ENCODE measurements at regions not wholly inside any gene's neighbourhood (a gene's known extent, or its start where the extent isn't known, plus 50 kb on each side); places are given as distances from the start of the nearest gene placed in this dataset.

DNA sequence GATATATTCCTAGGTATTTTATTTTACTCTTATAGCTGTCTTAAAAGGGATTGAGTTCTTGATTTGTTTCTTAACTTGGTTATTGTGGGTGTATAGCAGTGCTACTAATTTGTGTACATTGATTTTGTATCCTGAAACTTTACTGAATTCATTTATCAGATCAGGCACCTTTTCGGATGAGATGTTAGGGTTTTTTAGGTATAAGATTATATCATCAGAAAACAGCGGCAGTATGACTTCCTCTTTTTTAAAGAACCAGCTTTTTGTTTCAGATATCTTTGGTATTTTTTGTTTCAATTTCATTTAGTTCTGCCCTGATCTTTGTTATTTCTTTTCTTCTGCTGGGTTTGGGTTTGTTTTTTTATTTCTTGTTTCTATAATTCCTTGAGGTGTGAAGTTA is 382.4 kb upstream of the ADGRB3 start (continued):
- TF ChIP-seq ZBTB40 (IDR thresholded peaks at IDR 0.05) (peak; percentile 57; the same call in 1 of the 2 replicates), ZBTB40 (CRISPR knock-in tag; IDR thresholded peaks at IDR 0.05) (no peak)

GRCh38 chr6:68247782-68248181 is 387.3 kb upstream of the ADGRB3 start:
- Histone ChIP-seq H3K4me3 (no peak overlapping the region), H3K27me3 (ENCODE audit: control insufficient read depth in 2 of 2, insufficient read depth in 2 of 2, low read length in 2 of 2) (no peaks in the 10 kb centered on the region), H3K4me1 (replicated peaks in 1 of 2; ENCODE audit: control insufficient read depth in 2 of 2, insufficient read depth in 2 of 2, low read length in 2 of 2) (no peaks in the 10 kb centered on the region), H2AFZ (ENCODE audit: low read depth, low read length) (no peak overlapping the region), H3K9me1 (ENCODE audit: control insufficient read depth, insufficient read depth, low read length) (no peaks in the 10 kb centered on the region), H3K27ac (ENCODE audit: extremely low read depth, low read depth, low read length) (no peak overlapping the region), H3K36me3 (ENCODE audit: control insufficient read depth, insufficient read depth, low read length) (no peaks in the 10 kb centered on the region), H3K79me2 (ENCODE audit: control insufficient read depth, insufficient read depth, low read length) (no peaks in the 10 kb centered on the region), H3K9me3 (replicated peaks; ENCODE audit: control insufficient read depth, insufficient read depth, low read depth, low read length) (no peaks in the 10 kb centered on the region), H3K4me2 (ENCODE audit: insufficient read depth, low read length) (no peak overlapping the region), H3K9ac (ENCODE audit: insufficient read depth in 1 of 2, low read depth in 2 of 2, low read length in 2 of 2) (no peak overlapping the region), H4K20me1 (replicated peaks; ENCODE audit: control insufficient read depth, insufficient read depth, low read length) (no peaks in the 10 kb centered on the region)
- no TSS peak for BruUV-seq (replicated peaks)
- no peak for FAIRE-seq
- CTCF ChIA-PET (ENCODE audit: low intra/inter-chr PET ratio): no interaction called here
- intact Hi-C loops (cut with micrococcal nuclease): no loop called here
- in situ Hi-C loops (cut with MboI): no loop called here
- WGBS (ENCODE audit: insufficient coverage, low coverage, missing lambda C conversion rate): 41% methylated on average over 4 of the region's 4 CpGs
- no peak for ATAC-seq
- no peak for DNase-seq (ENCODE audit: extremely low read depth in 1 of 4, low spot score in 3 of 4)
- POLR2A ChIA-PET: no interaction called here
- no peak for TF ChIP-seq TAL1 (IDR thresholded peaks at IDR 0.05)
- TF ChIP-seq ZNF830 (CRISPR knock-in tag; IDR thresholded peaks at IDR 0.05): no peak
- TF ChIP-seq, protein P1, sequence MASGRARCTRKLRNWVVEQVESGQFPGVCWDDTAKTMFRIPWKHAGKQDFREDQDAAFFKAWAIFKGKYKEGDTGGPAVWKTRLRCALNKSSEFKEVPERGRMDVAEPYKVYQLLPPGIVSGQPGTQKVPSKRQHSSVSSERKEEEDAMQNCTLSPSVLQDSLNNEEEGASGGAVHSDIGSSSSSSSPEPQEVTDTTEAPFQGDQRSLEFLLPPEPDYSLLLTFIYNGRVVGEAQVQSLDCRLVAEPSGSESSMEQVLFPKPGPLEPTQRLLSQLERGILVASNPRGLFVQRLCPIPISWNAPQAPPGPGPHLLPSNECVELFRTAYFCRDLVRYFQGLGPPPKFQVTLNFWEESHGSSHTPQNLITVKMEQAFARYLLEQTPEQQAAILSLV (tag; IDR thresholded peaks at IDR 0.05): no peak
- TF ChIP-seq TEAD4 (IDR thresholded peaks at IDR 0.05; ENCODE audit: low read length): no peak
- no peak for TF ChIP-seq TEAD4 (CRISPR knock-in tag; IDR thresholded peaks at IDR 0.05; ENCODE audit: borderline replicate concordance)
- TF ChIP-seq, protein P2, sequence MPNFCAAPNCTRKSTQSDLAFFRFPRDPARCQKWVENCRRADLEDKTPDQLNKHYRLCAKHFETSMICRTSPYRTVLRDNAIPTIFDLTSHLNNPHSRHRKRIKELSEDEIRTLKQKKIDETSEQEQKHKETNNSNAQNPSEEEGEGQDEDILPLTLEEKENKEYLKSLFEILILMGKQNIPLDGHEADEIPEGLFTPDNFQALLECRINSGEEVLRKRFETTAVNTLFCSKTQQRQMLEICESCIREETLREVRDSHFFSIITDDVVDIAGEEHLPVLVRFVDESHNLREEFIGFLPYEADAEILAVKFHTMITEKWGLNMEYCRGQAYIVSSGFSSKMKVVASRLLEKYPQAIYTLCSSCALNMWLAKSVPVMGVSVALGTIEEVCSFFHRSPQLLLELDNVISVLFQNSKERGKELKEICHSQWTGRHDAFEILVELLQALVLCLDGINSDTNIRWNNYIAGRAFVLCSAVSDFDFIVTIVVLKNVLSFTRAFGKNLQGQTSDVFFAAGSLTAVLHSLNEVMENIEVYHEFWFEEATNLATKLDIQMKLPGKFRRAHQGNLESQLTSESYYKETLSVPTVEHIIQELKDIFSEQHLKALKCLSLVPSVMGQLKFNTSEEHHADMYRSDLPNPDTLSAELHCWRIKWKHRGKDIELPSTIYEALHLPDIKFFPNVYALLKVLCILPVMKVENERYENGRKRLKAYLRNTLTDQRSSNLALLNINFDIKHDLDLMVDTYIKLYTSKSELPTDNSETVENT (CRISPR knock-in tag; IDR thresholded peaks at IDR 0.05): no peak
- no peak for TF ChIP-seq LEF1 (IDR thresholded peaks at IDR 0.05)
- TF ChIP-seq HDAC2 (IDR thresholded peaks at IDR 0.05): no peak
- TF ChIP-seq TCFL5 (CRISPR knock-in tag; conservative IDR thresholded peaks at IDR 0.05): no peak

All from K562 (cell line).